ENCODE measurements at regions not wholly inside any gene's neighbourhood (a gene's known extent, or its start where the extent isn't known, plus 50 kb on each side); places are given as distances from the start of the nearest gene placed in this dataset. TPM values are rescaled to one million over a fixed set of nuclear protein-coding genes. Genes with fewer than 3 reads are reported as not detected.

Small RNAs in the stretch of these regions (small RNA-seq; reads per million reads assigned to genes)
- gene AL161932.1 (ENCODE audit: low replicate concordance): not detected
- gene RNU7-22P (ENCODE audit: low replicate concordance): not detected
